HepG2 (cell line): ENCODE measurements at regions not wholly inside any gene's neighbourhood (a gene's known extent, or its start where the extent isn't known, plus 50 kb on each side); places are given as distances from the start of the nearest gene placed in this dataset.

ENCODE experiments used
- ATAC-seq: fragments of 200-7000 bp; cut with Tn5 transposase; 3 replicates; pipeline ENCODE4 v1.9.1; 2020; ENCODE audit warnings: mild to moderate bottlenecking, moderate library complexity
- BruUV-seq: library from RNA; stranded (reverse); fragments of 400-500 nt; replicated peaks from 2 replicates; lab custom pipeline; 2021; lab: Mats Ljungman, UMichigan
- CTCF ChIA-PET: fragments of 300-600 bp; formaldehyde crosslinking; extraction: SDS; loops from one replicate; lab custom pipeline; 2021; ENCODE audit warnings: low total read pairs, inconsistent platforms, low intra/inter-chr PET ratio; lab: Yijun Ruan, JAX
- POLR2A ChIA-PET: fragments of 350-600 bp; sonication (Branson Sonifier 250); formaldehyde crosslinking; loops from one replicate; lab custom pipeline; 2020; ENCODE audit warnings: antibody characterized with exemption, inconsistent platforms; lab: Yijun Ruan, JAX
- DNase-seq: peaks from one replicate; pipeline ENCODE4 v3.0.0-alpha.2; 2015; ENCODE audit warnings: low spot score
- FAIRE-seq: peaks from 3 replicates; lab custom pipeline; 2011; peaks lifted over from hg19 to GRCh38; lab: Jason Lieb, UNC
- H2AFZ ChIP-seq: one replicate; pipeline ENCODE4 v1.6.1; 2011; ENCODE audit warnings: low read length, inconsistent platforms
- H3K27ac ChIP-seq: fragments of 300-600 bp; 3 replicates; pipeline ENCODE4 v1.8.0; 2011; ENCODE audit warnings: mixed run types, mild to moderate bottlenecking, mixed read lengths, low read length, inconsistent platforms; ENCODE audit not compliant: insufficient read depth; ENCODE audit errors: extremely low read length
- H3K27me3 ChIP-seq, 2 experiments: fragments of 200-600 bp in 1 of 2; 2 replicates in 1 of 2; 3 replicates in 1 of 2; pipeline versions ENCODE4 v1.6.0 to v1.8.0; 2011; ENCODE audit warnings: low read length in 2 of 2, mild to moderate bottlenecking in 2 of 2, moderate library complexity in 2 of 2, inconsistent platforms in 1 of 2; ENCODE audit not compliant: insufficient read depth in 2 of 2, control insufficient read depth in 1 of 2
- H3K36me3 ChIP-seq, 2 experiments: fragments of 200-600 bp in 1 of 2; replicated peaks in 1 of 2; 2 replicates in 1 of 2; 3 replicates in 1 of 2; pipeline versions ENCODE4 v1.5.1 to v1.8.0; 2011; ENCODE audit warnings: low read length in 2 of 2, inconsistent platforms in 1 of 2; ENCODE audit not compliant: insufficient read depth in 2 of 2, control insufficient read depth in 1 of 2
- H3K4me1 ChIP-seq: 2 replicates; pipeline ENCODE4 v1.5.1; 2012; ENCODE audit warnings: low read length, inconsistent platforms; ENCODE audit not compliant: insufficient read depth
- H3K4me2 ChIP-seq: 2 replicates; pipeline ENCODE4 v1.6.0; 2011; ENCODE audit warnings: low read depth, low read length, inconsistent platforms
- H3K4me3 ChIP-seq, 3 experiments: fragments of 200-600 bp in 1 of 3; sonication (generic), shearing (Covaris generic) in 1 of 3; replicated peaks in 1 of 3; 2 replicates each; pipeline ENCODE4 v1.5.1; 2011 to 2016; ENCODE audit warnings: low read length in 3 of 3, inconsistent platforms in 2 of 3, low read depth in 2 of 3, mild to moderate bottlenecking in 2 of 3, control low read depth in 1 of 3, mixed read lengths in 1 of 3; ENCODE audit not compliant: insufficient read depth in 1 of 3
- H3K79me2 ChIP-seq: one replicate; pipeline ENCODE4 v1.6.1; 2011; ENCODE audit warnings: low read length, inconsistent platforms; ENCODE audit not compliant: insufficient read depth
- H3K9ac ChIP-seq: 2 replicates; pipeline ENCODE4 v1.6.0; 2011; ENCODE audit warnings: mild to moderate bottlenecking, low read depth, low read length, inconsistent platforms; ENCODE audit not compliant: insufficient read depth
- H3K9me3 ChIP-seq: 2 replicates; pipeline ENCODE4 v1.5.1; 2012; ENCODE audit warnings: mild to moderate bottlenecking, low read length
- H4K20me1 ChIP-seq: 2 replicates; pipeline ENCODE4 v1.6.0; 2011; ENCODE audit warnings: inconsistent platforms, mild to moderate bottlenecking, low read length, moderate library complexity; ENCODE audit not compliant: insufficient read depth
- CREB1 ChIP-seq, 2 experiments: fragments of 450-650 bp in 1 of 2; IDR thresholded peaks; 2 replicates each; pipeline ENCODE4 v1.6.1; 2016 to 2017; ENCODE audit warnings: control low read depth in 1 of 2, mild to moderate bottlenecking in 1 of 2, missing compliant biosample characterization in 1 of 2, missing genetic modification characterization in 1 of 2
- EP300 ChIP-seq, 3 experiments: sonication (generic) in 1 of 3; formaldehyde crosslinking in 1 of 3; IDR thresholded peaks; 2 replicates each; pipeline versions ENCODE4 v1.5.1 to v1.6.1; 2011 to 2020; ENCODE audit warnings: low read depth in 2 of 3, low read length in 2 of 3, borderline replicate concordance in 1 of 3, improper control_type of control experiment in 1 of 3, mild to moderate bottlenecking in 1 of 3, missing genetic modification reagents in 1 of 3, moderate library complexity in 1 of 3
- IRF2 ChIP-seq: IDR thresholded peaks from 2 replicates; pipeline ENCODE4 v1.6.1; 2018; ENCODE audit warnings: missing genetic modification reagents, missing compliant biosample characterization
- NBN ChIP-seq: fragments of 450-650 bp; conservative IDR thresholded peaks from 2 replicates; pipeline ENCODE4 v1.6.1; 2017
- NFIB ChIP-seq: sonication (generic); formaldehyde crosslinking; IDR thresholded peaks from 2 replicates; pipeline ENCODE4 v1.9.0; 2021; ENCODE audit warnings: missing genetic modification reagents, mild to moderate bottlenecking, borderline replicate concordance
- RARG ChIP-seq: sonication (generic); formaldehyde crosslinking; IDR thresholded peaks from 2 replicates; pipeline ENCODE4 v1.4.0; 2020; ENCODE audit warnings: low read depth, mild to moderate bottlenecking, missing genetic modification reagents
- RFX3 ChIP-seq: IDR thresholded peaks from 2 replicates; pipeline ENCODE4 v1.6.1; 2016; ENCODE audit warnings: missing biosample characterization, missing genetic modification reagents
- SMAD9 ChIP-seq: sonication (generic); formaldehyde crosslinking; IDR thresholded peaks from 2 replicates; pipeline ENCODE4 v1.5.1; 2020; ENCODE audit warnings: mild to moderate bottlenecking, missing genetic modification reagents
- TOE1 ChIP-seq: sonication (generic); formaldehyde crosslinking; IDR thresholded peaks from 2 replicates; pipeline ENCODE4 v1.4.0; 2020; ENCODE audit warnings: mild to moderate bottlenecking, missing genetic modification reagents
- ZBTB3 ChIP-seq: sonication (generic); formaldehyde crosslinking; IDR thresholded peaks from 2 replicates; pipeline ENCODE4 v1.4.0; 2020; ENCODE audit warnings: low read depth, mild to moderate bottlenecking, moderate library complexity, missing genetic modification reagents, borderline replicate concordance
- ZNF121 ChIP-seq: sonication (generic); formaldehyde crosslinking; IDR thresholded peaks from 2 replicates; pipeline ENCODE4 v1.5.0; 2020; ENCODE audit warnings: mild to moderate bottlenecking, missing genetic modification reagents
- ZNF225 ChIP-seq: sonication (generic); formaldehyde crosslinking; IDR thresholded peaks from 2 replicates; pipeline ENCODE4 v1.4.0; 2020; ENCODE audit warnings: mild to moderate bottlenecking, missing genetic modification reagents
- ZNF552 ChIP-seq: sonication (generic); formaldehyde crosslinking; IDR thresholded peaks from 2 replicates; pipeline ENCODE4 v1.9.0; 2022; ENCODE audit warnings: missing genetic modification reagents, mild to moderate bottlenecking, borderline replicate concordance
- ZNF772 ChIP-seq: sonication (generic); formaldehyde crosslinking; IDR thresholded peaks from 2 replicates; pipeline ENCODE4 v1.5.0; 2020; ENCODE audit warnings: mild to moderate bottlenecking, missing genetic modification reagents
- ZNF83 ChIP-seq: sonication (generic); formaldehyde crosslinking; IDR thresholded peaks from 2 replicates; pipeline ENCODE4 v1.4.0; 2020; ENCODE audit warnings: missing genetic modification reagents, mild to moderate bottlenecking, borderline replicate concordance
- WGBS: methylation state at CpG from one replicate; pipeline ENCODE4 v1.1.6; 2017; ENCODE audit warnings: low lambda C conversion rate; 5-methylcytosine and 5-hydroxymethylcytosine counted together
- in situ Hi-C: cut with HindIII; loops from 2 replicates; pipeline ENCODE4 v1.10.0; 2017; ENCODE audit warnings: low pct_unique_long_range_greater_than_20kb; ENCODE audit not compliant: extremely low pct_ligation_motif_present
- intact Hi-C: fragments of 100-400 bp; cut with micrococcal nuclease; formaldehyde crosslinking; loops from one replicate; pipeline ENCODE4 v1.10.0; 2022; ENCODE audit not compliant: unreplicated experiment
- TF ChIP-seq, protein P1 (sequence below): sonication (generic); formaldehyde crosslinking; IDR thresholded peaks from 2 replicates; pipeline ENCODE4 v1.9.0; 2022; ENCODE audit warnings: missing genetic modification reagents, mild to moderate bottlenecking, borderline replicate concordance
- TF ChIP-seq, protein P2 (sequence below): sonication (generic); formaldehyde crosslinking; IDR thresholded peaks from 2 replicates; pipeline ENCODE4 v1.5.1; 2020; ENCODE audit warnings: missing genetic modification reagents, mild to moderate bottlenecking, borderline replicate concordance
- TF ChIP-seq, protein P3 (sequence below): sonication (generic); formaldehyde crosslinking; IDR thresholded peaks from 2 replicates; pipeline ENCODE4 v1.5.1; 2020; ENCODE audit warnings: missing genetic modification reagents, mild to moderate bottlenecking, borderline replicate concordance
- TF ChIP-seq, protein P4 (sequence below): sonication (generic); formaldehyde crosslinking; IDR thresholded peaks from 2 replicates; pipeline ENCODE4 v1.8.0; 2022; ENCODE audit warnings: low read depth, missing genetic modification reagents

GRCh38 chr9:106400170-106400569 lies 462.8 kb upstream of the ZNF462 start (continued):
- TF ChIP-seq, protein P1, sequence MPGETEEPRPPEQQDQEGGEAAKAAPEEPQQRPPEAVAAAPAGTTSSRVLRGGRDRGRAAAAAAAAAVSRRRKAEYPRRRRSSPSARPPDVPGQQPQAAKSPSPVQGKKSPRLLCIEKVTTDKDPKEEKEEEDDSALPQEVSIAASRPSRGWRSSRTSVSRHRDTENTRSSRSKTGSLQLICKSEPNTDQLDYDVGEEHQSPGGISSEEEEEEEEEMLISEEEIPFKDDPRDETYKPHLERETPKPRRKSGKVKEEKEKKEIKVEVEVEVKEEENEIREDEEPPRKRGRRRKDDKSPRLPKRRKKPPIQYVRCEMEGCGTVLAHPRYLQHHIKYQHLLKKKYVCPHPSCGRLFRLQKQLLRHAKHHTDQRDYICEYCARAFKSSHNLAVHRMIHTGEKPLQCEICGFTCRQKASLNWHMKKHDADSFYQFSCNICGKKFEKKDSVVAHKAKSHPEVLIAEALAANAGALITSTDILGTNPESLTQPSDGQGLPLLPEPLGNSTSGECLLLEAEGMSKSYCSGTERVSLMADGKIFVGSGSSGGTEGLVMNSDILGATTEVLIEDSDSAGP (CRISPR knock-in tag), result no peak
- TF ChIP-seq, protein P2, sequence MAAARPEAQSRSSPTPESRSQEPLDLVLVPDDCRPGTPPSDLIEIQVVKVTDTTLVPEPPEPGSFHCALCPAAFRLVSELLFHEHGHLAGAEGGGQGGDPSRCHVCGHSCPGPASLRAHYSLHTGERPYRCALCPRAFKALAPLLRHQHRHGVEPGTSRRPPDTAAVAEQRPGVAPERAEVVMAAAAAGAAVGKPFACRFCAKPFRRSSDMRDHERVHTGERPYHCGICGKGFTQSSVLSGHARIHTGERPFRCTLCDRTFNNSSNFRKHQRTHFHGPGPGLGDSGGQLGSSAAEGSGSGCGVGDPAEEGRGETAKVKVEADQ (CRISPR knock-in tag), result no peak
- TF ChIP-seq NFIB (CRISPR knock-in tag) (no peak), RFX3 (CRISPR knock-in tag) (no peak), ZBTB3 (no peak), ZNF772 (CRISPR knock-in tag) (no peak)
- TF ChIP-seq, protein P3, sequence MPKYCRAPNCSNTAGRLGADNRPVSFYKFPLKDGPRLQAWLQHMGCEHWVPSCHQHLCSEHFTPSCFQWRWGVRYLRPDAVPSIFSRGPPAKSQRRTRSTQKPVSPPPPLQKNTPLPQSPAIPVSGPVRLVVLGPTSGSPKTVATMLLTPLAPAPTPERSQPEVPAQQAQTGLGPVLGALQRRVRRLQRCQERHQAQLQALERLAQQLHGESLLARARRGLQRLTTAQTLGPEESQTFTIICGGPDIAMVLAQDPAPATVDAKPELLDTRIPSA, result no peak

DNA sequence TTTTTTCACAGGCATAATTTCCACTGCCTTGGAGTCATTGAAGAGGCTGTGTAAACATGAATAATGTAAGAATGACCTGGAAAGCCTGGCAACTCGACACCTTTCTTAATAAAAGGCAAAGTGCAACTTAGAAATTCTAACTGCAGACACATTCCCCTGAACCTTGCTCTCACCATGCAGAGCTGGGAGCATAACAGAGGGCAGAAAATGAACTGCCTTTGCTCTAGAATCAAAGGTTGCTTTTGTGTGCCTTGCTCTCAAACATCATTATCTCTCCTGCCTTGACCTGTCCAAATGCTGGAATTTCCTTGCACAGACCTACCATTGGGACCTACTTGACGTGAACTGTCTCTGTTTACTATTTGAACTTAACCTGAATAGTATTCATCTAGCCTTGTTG lies 462.0 kb upstream of the ZNF462 start:
- H3K79me2 ChIP-seq, result no peaks in the 10 kb centered on the region
- no TSS peak for BruUV-seq
- FAIRE-seq (peak; percentile 64), DNase-seq (peak; percentile 20), ATAC-seq (peak; percentile 92)
- no peak overlapping the region for H3K27ac ChIP-seq
- no peaks in the 10 kb centered on the region for H3K36me3 ChIP-seq
- 2% methylated on average over 2 of the region's 2 CpGs for WGBS
- H4K20me1 ChIP-seq, result no peaks in the 10 kb centered on the region
- H3K9me3 ChIP-seq, result peaks cover 10% of the 10 kb centered on the region
- H3K27me3 ChIP-seq, result no peaks in the 10 kb centered on the region
- in situ Hi-C loops (no loop called here), intact Hi-C loops (no loop called here)
- CTCF ChIA-PET, result no interaction called here
- H3K4me1 ChIP-seq, result peaks cover 18% of the 10 kb centered on the region; the same call in 1 of the 2 replicates
- H3K9ac ChIP-seq, result no peak overlapping the region
- H3K4me3 ChIP-seq, result no peak overlapping the region
- POLR2A ChIA-PET, result no interaction called here
- H3K4me2 ChIP-seq, result no peak overlapping the region
- no peak overlapping the region for H2AFZ ChIP-seq
- TF ChIP-seq ZNF552 (no peak), ZNF83 (CRISPR knock-in tag) (no peak), ZNF225 (CRISPR knock-in tag) (no peak), ZNF121 (CRISPR knock-in tag) (no peak), CREB1 (IDR thresholded peaks at IDR 0.05) (no peak), CREB1 (CRISPR knock-in tag; IDR thresholded peaks at IDR 0.05) (no peak), NBN (no peak), RARG (no peak), IRF2 (no peak), EP300 (IDR thresholded peaks at IDR 0.05; ENCODE audit: low read depth in 2 of 2, low read length in 2 of 2) (peak in 1 of 2 experiments; percentile 58; a peak in 1 of 4 replicates), EP300 (CRISPR knock-in tag; IDR thresholded peaks at IDR 0.05; ENCODE audit: borderline replicate concordance) (no peak), SMAD9 (CRISPR knock-in tag) (no peak), TOE1 (no peak)
- TF ChIP-seq, protein P4, sequence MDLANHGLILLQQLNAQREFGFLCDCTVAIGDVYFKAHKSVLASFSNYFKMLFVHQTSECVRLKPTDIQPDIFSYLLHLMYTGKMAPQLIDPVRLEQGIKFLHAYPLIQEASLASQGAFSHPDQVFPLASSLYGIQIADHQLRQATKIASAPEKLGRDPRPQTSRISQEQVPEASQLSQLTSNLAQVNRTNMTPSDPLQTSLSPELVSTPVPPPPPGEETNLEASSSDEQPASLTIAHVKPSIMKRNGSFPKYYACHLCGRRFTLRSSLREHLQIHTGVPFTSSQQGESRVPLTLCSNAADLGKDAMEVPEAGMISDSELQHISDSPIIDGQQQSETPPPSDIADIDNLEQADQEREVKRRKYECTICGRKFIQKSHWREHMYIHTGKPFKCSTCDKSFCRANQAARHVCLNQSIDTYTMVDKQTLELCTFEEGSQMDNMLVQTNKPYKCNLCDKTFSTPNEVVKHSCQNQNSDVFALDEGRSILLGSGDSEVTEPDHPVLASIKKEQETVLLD (CRISPR knock-in tag), result no peak
- TF ChIP-seq, protein P3, result no peak
